Immature natural killer cell (primary cell): ENCODE measurements at regions not wholly inside any gene's neighbourhood (a gene's known extent, or its start where the extent isn't known, plus 50 kb on each side); places are given as distances from the start of the nearest gene placed in this dataset.

Source experiments
- DNase-seq, 3 donors: peaks; one replicate each; pipeline ENCODE4 v3.0.0; 2022; ENCODE audit warnings: mixed read lengths in 1 of 3
- H3K27ac Mint-ChIP-seq, 6 donors: one replicate each; pipeline ENCODE4 v1.8.0; 2020; ENCODE audit warnings: mixed read lengths in 6 of 6, mild to moderate bottlenecking in 5 of 6, inconsistent platforms in 4 of 6, moderate library complexity in 3 of 6
- H3K27me3 Mint-ChIP-seq, 3 donors: one replicate each; pipeline ENCODE4 v1.8.0; 2020 to 2021; ENCODE audit warnings: low read depth in 3 of 3, mild to moderate bottlenecking in 3 of 3, mixed read lengths in 3 of 3, moderate library complexity in 3 of 3, inconsistent platforms in 1 of 3
- H3K36me3 Mint-ChIP-seq, 3 donors: one replicate each; pipeline ENCODE4 v1.8.0; 2020; ENCODE audit warnings: mixed read lengths in 3 of 3, inconsistent platforms in 2 of 3, mild to moderate bottlenecking in 2 of 3
- H3K4me1 Mint-ChIP-seq, 2 donors: one replicate each; pipeline ENCODE4 v1.8.0; 2020; ENCODE audit warnings: inconsistent platforms in 2 of 2, mild to moderate bottlenecking in 2 of 2, mixed read lengths in 2 of 2, moderate library complexity in 1 of 2
- H3K4me3 Mint-ChIP-seq, 5 donors: one replicate each; pipeline ENCODE4 v1.8.0; 2020; ENCODE audit warnings: mild to moderate bottlenecking in 5 of 5, mixed read lengths in 5 of 5, inconsistent platforms in 3 of 5, moderate library complexity in 3 of 5
- H3K9me3 Mint-ChIP-seq, 6 donors: one replicate each; pipeline ENCODE4 v1.8.0; 2020; ENCODE audit warnings: mild to moderate bottlenecking in 6 of 6, mixed read lengths in 6 of 6, inconsistent platforms in 4 of 6, moderate library complexity in 3 of 6

DNA sequence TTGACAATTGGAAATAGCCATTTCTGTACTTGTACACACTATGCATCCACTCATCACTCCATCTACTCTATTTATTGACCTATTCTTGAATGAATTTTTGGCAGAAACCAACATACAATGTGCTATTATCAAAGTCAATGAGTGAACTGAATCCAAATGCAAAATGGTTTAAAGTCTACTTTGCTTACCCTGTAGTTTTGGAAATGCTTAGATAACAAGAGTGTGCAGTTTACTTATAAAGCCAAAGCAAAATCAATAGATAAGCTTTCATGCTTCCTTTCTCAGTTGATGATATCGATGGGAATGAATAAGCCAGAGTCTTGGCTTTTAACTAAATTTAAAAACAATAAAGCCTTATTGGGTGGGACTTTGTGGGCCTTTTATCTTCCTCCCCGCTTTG lies 58.9 kb upstream of the SPANXB1 start:
- H3K9me3 Mint-ChIP-seq = no peaks in the 10 kb centered on the region
- H3K27ac Mint-ChIP-seq = no peak overlapping the region
- H3K27me3 Mint-ChIP-seq = peaks cover 0 to 4% (median 4%) of the 10 kb centered on the region in 3 donors
- H3K4me1 Mint-ChIP-seq = no peaks in the 10 kb centered on the region
- H3K4me3 Mint-ChIP-seq = no peak overlapping the region
- DNase-seq = no peak
- H3K36me3 Mint-ChIP-seq = no peaks in the 10 kb centered on the region

DNA sequence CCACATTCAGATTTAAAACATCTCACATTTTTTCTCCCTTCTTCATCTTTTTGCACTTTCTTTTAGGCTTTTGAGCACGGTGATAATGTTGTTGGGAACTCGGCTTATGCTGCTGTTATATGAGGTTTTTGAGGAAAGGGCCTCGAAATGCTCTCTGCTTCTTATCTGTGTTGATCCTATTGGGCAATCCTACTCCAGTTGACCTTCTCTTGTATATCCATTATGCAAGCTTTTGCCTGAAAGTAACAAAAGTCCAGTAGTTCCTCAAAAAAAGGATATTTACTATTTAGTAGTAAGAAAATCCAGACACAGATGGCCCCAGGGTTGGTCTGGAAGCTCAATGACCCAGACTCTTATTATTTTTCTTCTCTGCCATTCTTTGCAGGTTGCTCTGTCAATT lies 57.7 kb upstream of the SPANXB1 start:
- no peaks in the 10 kb centered on the region for H3K36me3 Mint-ChIP-seq
- DNase-seq = no peak
- H3K27me3 Mint-ChIP-seq = peaks cover 0 to 4% (median 4%) of the 10 kb centered on the region in 3 donors

DNA sequence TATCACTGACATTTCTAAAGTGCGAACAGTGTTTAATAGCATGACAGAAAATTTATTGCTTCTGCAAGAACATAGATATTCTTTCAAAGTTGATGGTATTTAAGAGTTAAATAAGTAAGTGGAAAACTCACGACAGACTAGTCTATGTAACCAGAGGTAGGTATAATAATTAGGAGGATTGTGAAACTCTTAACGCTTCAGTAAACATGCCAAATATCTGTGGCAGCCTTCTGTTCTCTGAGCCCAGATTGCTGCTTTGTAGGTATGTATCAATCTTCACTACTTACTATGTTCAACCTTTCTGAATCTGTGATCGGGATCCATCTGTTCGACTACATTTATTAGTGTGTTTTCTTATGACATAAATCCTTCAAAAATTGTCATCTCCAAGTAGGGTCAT lies 53.6 kb upstream of the SPANXB1 start:
- Mint-ChIP-seq H3K27ac (no peak overlapping the region), H3K27me3 (peaks cover 0 to 4% (median 2%) of the 10 kb centered on the region in 3 donors), H3K4me3 (no peak overlapping the region), H3K9me3 (no peaks in the 10 kb centered on the region), H3K36me3 (no peaks in the 10 kb centered on the region), H3K4me1 (no peaks in the 10 kb centered on the region)
- no peak for DNase-seq

More for the DNA sequence above, 57.7 kb upstream of the SPANXB1 start:
- Mint-ChIP-seq H3K9me3 (no peaks in the 10 kb centered on the region), H3K27ac (no peak overlapping the region), H3K4me1 (no peaks in the 10 kb centered on the region), H3K4me3 (no peak overlapping the region)

GRCh38 chrX:140949233-140949632 lies 53.2 kb upstream of the SPANXB1 start:
- H3K4me3 Mint-ChIP-seq = no peak overlapping the region
- H3K27me3 Mint-ChIP-seq = peaks cover 0 to 4% (median 2%) of the 10 kb centered on the region in 3 donors
- no peaks in the 10 kb centered on the region for H3K9me3 Mint-ChIP-seq
- DNase-seq = no peak
- H3K27ac Mint-ChIP-seq = no peak overlapping the region
- H3K4me1 Mint-ChIP-seq = no peaks in the 10 kb centered on the region
- no peaks in the 10 kb centered on the region for H3K36me3 Mint-ChIP-seq
